A549 (cell line): ENCODE measurements at regions not wholly inside any gene's neighbourhood (a gene's known extent, or its start where the extent isn't known, plus 50 kb on each side); places are given as distances from the start of the nearest gene placed in this dataset.
"Not testable (repeated sequence)": the region's sequence is repeated elsewhere in the genome, so short reads cannot be mapped to it uniquely, and the experiment has no call there.

Source experiments
- ATAC-seq, 2 experiments: fragments of 200-7000 bp in 1 of 2; fragments of >200 bp in 1 of 2; cut with Nextera tagmentation in 1 of 2; cut with Tn5 transposase in 1 of 2; 3 replicates each; pipeline versions ENCODE4 v1.8.0 to v1.9.1; 2018 to 2020; ENCODE audit warnings: mild to moderate bottlenecking in 1 of 2, moderate library complexity in 1 of 2
- CTCF ChIA-PET: fragments of 300-600 bp; sonication (Branson Sonifier 250); formaldehyde crosslinking; extraction: SDS; loops from one replicate; lab custom pipeline; 2021; ENCODE audit warnings: antibody characterized with exemption, inconsistent platforms; lab: Yijun Ruan, JAX
- POLR2A ChIA-PET: fragments of 350-600 bp; formaldehyde crosslinking; extraction: SDS; loops from one replicate; lab custom pipeline; 2021; ENCODE audit warnings: antibody characterized with exemption, inconsistent platforms; lab: Yijun Ruan, JAX
- DNase-seq, 2 experiments: peaks; one replicate each; pipeline versions ENCODE4 v3.0.0 to v3.0.0-alpha.2; 2011 to 2016; ENCODE audit warnings: low read depth in 1 of 2, low spot score in 1 of 2
- FAIRE-seq: peaks from 2 replicates; lab custom pipeline; 2011; peaks lifted over from hg19 to GRCh38; lab: Jason Lieb, UNC
- H3K27ac ChIP-seq, 2 experiments: fragments of >200 bp; sonication (Bioruptor Twin); formaldehyde crosslinking; 3 replicates each; pipeline ENCODE4 v1.5.1; 2016 to 2017
- H3K4me1 ChIP-seq: fragments of >200 bp; sonication (Bioruptor Twin); formaldehyde crosslinking; 3 replicates; pipeline ENCODE4 v1.6.1; 2016
- H3K4me2 ChIP-seq: fragments of >200 bp; sonication (Bioruptor Twin); formaldehyde crosslinking; 3 replicates; pipeline ENCODE4 v1.6.1; 2016
- H3K4me3 ChIP-seq: fragments of >200 bp; sonication (Bioruptor Twin); formaldehyde crosslinking; 3 replicates; pipeline ENCODE4 v1.5.1; 2016
- H3K9me3 ChIP-seq: fragments of >200 bp; sonication (Bioruptor Twin); formaldehyde crosslinking; 3 replicates; pipeline ENCODE4 v1.6.1; 2016
- ATOH8 ChIP-seq: fragments of 250-450 bp; sonication (Bioruptor Pico); IDR thresholded peaks from 2 replicates; pipeline ENCODE4 v1.5.0; 2020; ENCODE audit warnings: low read depth, mild to moderate bottlenecking, moderate library complexity
- BHLHE40 ChIP-seq: IDR thresholded peaks from 2 replicates; pipeline ENCODE4 v1.6.1; 2012; ENCODE audit warnings: low read depth, low read length, inconsistent platforms
- CEBPB ChIP-seq, 2 experiments: fragments of >200 bp in 1 of 2; sonication (Bioruptor Twin) in 1 of 2; formaldehyde crosslinking in 1 of 2; IDR thresholded peaks; 2 replicates each; pipeline ENCODE4 v1.6.1; 2012 to 2016
- CHD4 ChIP-seq: fragments of 200-600 bp; sonication (generic); IDR thresholded peaks from 2 replicates; pipeline ENCODE4 v1.6.1; 2016; ENCODE audit warnings: antibody characterized with exemption, mild to moderate bottlenecking, borderline replicate concordance
- E2F6 ChIP-seq: IDR thresholded peaks from 2 replicates; pipeline ENCODE4 v1.6.1; 2012; ENCODE audit warnings: low read depth, borderline replicate concordance
- ELK1 ChIP-seq: fragments of 150-350 bp; IDR thresholded peaks from 2 replicates; pipeline ENCODE4 v1.6.1; 2014; ENCODE audit warnings: low read depth, mild to moderate bottlenecking, low read length
- FOSL2 ChIP-seq, 2 experiments: fragments of 450-650 bp in 1 of 2; fragments of >200 bp in 1 of 2; sonication (Bioruptor Twin) in 1 of 2; formaldehyde crosslinking; IDR thresholded peaks; 2 replicates each; pipeline versions ENCODE4 v1.5.0 to v1.6.1; 2016 to 2020; ENCODE audit warnings: mild to moderate bottlenecking in 1 of 2, moderate library complexity in 1 of 2
- HDAC2 ChIP-seq: fragments of 200-600 bp; sonication (generic); IDR thresholded peaks from 2 replicates; pipeline ENCODE4 v1.6.1; 2016
- HES2 ChIP-seq: fragments of >200 bp; sonication (Bioruptor Twin); formaldehyde crosslinking; IDR thresholded peaks from 2 replicates; pipeline ENCODE4 v1.6.1; 2016
- HMGXB4 ChIP-seq: fragments of 250-450 bp; sonication (Bioruptor Pico); IDR thresholded peaks from 2 replicates; pipeline ENCODE4 v1.5.0; 2021; ENCODE audit warnings: mild to moderate bottlenecking, moderate library complexity, borderline replicate concordance
- MAFK ChIP-seq: fragments of 450-650 bp; IDR thresholded peaks from 2 replicates; pipeline ENCODE4 v1.6.1; 2014; ENCODE audit not compliant: partially characterized antibody
- MAX ChIP-seq: IDR thresholded peaks from 2 replicates; pipeline ENCODE4 v1.6.1; 2012
- RCOR1 ChIP-seq: fragments of 150-350 bp; IDR thresholded peaks from 2 replicates; pipeline ENCODE4 v1.6.1; 2014; ENCODE audit warnings: antibody characterized with exemption, low read length, low read depth
- TP53 ChIP-seq: fragments of 250-450 bp; sonication (Bioruptor Pico); IDR thresholded peaks from 2 replicates; pipeline ENCODE4 v1.5.0; 2021; ENCODE audit warnings: mild to moderate bottlenecking, moderate library complexity
- ZSCAN20 ChIP-seq: fragments of 250-450 bp; sonication (Bioruptor Pico); IDR thresholded peaks from 2 replicates; pipeline ENCODE4 v1.8.0; 2022; ENCODE audit warnings: mild to moderate bottlenecking, moderate library complexity
- WGBS: methylation state at CpG from one replicate; pipeline ENCODE4 v1.1.6; 2017; ENCODE audit errors: missing lambda C conversion rate; 5-methylcytosine and 5-hydroxymethylcytosine counted together

GRCh38 chr1:181930187-181930586, 131.3 kb downstream of the ZNF648 start:
- no peak for ATAC-seq
- no peaks in the 10 kb centered on the region for H3K4me1 ChIP-seq
- H3K4me3 ChIP-seq, result no peak overlapping the region
- no peak for FAIRE-seq
- TF ChIP-seq FOSL2 (IDR thresholded peaks at IDR 0.05), result no peak
- TF ChIP-seq FOSL2 (CRISPR knock-in tag; IDR thresholded peaks at IDR 0.05), result no peak
- no peak for TF ChIP-seq HES2
- no peak for TF ChIP-seq ATOH8 (CRISPR knock-in tag)
- no peak for TF ChIP-seq E2F6
- no peak for TF ChIP-seq MAFK
- no peak for TF ChIP-seq ELK1
- TF ChIP-seq ZSCAN20, result no peak
- TF ChIP-seq MAX, result no peak
- TF ChIP-seq TP53 (CRISPR knock-in tag), result no peak
- TF ChIP-seq CHD4, result no peak
- TF ChIP-seq, all 56 proteins: peak for 0
- Histone ChIP-seq H3K9me3 (no peaks in the 10 kb centered on the region), H3K4me2 (no peak overlapping the region), H3K27ac (no peak overlapping the region)
- POLR2A ChIA-PET, result no interaction called here
- no peak for DNase-seq
- CTCF ChIA-PET, result interaction anchor here (1.5 kb wide), 1 partner anchor 129 kb away, joined by 3 read pairs; no protein-coding TSS in a partner anchor
- WGBS, result 2% methylated on average over 2 of the region's 2 CpGs

GRCh38 chr1:181926697-181927096, 134.8 kb downstream of the ZNF648 start:
- no peak for FAIRE-seq
- Histone ChIP-seq H3K4me3 (no peak overlapping the region), H3K9me3 (no peaks in the 10 kb centered on the region), H3K4me2 (no peak overlapping the region), H3K4me1 (no peaks in the 10 kb centered on the region), H3K27ac (no peak overlapping the region)
- no peak for ATAC-seq
- no peak for TF ChIP-seq ATOH8 (CRISPR knock-in tag)
- TF ChIP-seq HMGXB4 (CRISPR knock-in tag), result no peak
- no peak for TF ChIP-seq MAX
- TF ChIP-seq HDAC2, result no peak
- TF ChIP-seq CEBPB (IDR thresholded peaks at IDR 0.05), result no peak
- TF ChIP-seq BHLHE40, result no peak
- no peak for TF ChIP-seq RCOR1
- TF ChIP-seq ZSCAN20, result no peak
- POLR2A ChIA-PET, result no interaction called here
- CTCF ChIA-PET, result interaction anchor here (1.0 to 1.8 kb wide), 2 partner anchors 10 to 448 kb away, joined by 3 to 5 read pairs; no protein-coding TSS in a partner anchor
- no peak for DNase-seq

GRCh38 chr1:181924034-181924433, 137.5 kb downstream of the ZNF648 start:
- POLR2A ChIA-PET, CTCF ChIA-PET, H3K27ac ChIP-seq, DNase-seq, H3K4me3 ChIP-seq, H3K9me3 ChIP-seq, FAIRE-seq, H3K4me2 ChIP-seq, ATAC-seq, H3K4me1 ChIP-seq: not testable (repeated sequence)
- WGBS, result 0% methylated on average over 2 of the region's 2 CpGs
